CD4-positive, alpha-beta T cell treated with Interleukin-15 for 4 hours (primary cell): ENCODE measurements at regions not wholly inside any gene's neighbourhood (a gene's known extent, or its start where the extent isn't known, plus 50 kb on each side); places are given as distances from the start of the nearest gene placed in this dataset.
"Not testable (repeated sequence)": the region's sequence is repeated elsewhere in the genome, so short reads cannot be mapped to it uniquely, and the experiment has no call there.

Experiments
- DNase-seq: peaks from one replicate; pipeline ENCODE4 v3.0.0-alpha.2; 2020; ENCODE audit warnings: low spot score

DNA sequence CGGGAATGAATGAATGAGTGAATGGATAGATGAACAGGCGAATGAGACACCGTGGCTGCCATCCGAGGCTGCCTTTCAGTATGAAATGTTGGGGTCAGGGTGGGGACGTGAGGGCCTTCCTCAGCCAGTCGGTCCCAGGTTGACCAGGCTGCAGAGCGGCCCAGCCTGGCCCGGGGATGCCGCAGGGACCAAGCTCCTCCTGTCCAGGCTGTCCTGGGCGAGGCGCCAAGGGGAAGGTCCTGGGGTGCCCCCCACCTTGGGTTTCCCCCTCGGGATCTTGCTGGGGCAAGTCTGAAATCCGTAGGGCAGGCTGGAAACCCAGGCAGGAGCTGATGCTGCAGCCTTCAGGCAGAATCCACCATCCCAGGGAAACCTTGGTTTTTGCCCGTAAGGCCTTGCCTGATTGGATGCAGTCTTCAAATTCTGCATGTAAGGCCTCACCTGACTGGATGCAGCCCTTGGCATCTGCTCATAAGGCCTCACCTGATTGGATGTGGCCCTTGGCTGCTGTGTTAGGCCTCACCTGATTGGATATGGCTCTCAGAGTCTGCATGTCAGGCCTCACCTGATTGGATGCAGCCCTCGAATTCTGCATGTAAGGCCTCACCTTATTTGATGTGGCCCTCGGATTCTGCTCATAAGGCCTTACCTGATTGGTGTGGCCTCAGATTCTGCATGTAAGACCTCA is 61.7 kb upstream of the ZNF469 start:
- no peak for DNase-seq

DNA sequence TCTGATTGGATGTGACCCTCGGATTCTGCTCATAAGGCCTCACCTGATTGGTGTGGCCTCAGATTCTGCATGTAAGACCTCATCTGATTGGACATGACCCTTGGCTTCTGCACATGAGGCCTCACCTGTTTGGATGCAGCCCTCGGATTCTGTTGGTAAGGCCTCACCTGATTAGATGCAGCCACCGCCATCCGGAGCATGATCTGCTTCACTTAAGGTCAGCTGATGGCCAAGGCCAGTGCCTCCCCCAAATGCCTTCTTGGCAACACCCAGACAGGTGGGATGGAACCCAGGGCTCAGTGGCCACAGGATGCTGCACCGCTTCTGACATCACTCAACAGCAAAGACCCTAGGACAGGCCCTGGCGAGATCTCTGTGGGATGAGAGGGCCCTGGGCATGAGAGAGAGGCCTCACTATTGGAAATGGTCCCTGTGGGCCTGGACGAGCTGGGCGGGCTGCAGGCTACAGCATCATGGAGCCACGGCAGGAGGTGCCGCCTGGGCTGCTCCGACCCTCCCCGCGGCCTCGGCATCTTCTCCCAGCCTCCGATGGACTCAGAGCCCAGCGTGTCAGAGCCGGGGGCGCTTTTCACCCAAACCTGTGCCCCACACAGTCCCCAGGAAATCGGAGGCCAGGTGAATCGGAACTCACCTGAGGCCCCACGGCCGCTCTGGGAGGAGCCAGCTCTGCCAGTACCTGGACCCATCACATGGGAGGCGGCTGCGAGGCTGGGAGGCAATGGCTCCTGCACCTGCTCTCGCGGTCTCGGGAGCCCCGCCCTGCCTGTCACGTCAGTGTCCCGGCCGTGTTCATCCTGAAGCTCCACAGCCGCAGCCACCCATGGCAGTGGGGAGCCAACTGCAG is 60.9 kb upstream of the ZNF469 start:
- no peak for DNase-seq

GRCh38 chr16:88322500-88322970 is 60.2 kb upstream of the ZNF469 start:
- no peak for DNase-seq

DNA sequence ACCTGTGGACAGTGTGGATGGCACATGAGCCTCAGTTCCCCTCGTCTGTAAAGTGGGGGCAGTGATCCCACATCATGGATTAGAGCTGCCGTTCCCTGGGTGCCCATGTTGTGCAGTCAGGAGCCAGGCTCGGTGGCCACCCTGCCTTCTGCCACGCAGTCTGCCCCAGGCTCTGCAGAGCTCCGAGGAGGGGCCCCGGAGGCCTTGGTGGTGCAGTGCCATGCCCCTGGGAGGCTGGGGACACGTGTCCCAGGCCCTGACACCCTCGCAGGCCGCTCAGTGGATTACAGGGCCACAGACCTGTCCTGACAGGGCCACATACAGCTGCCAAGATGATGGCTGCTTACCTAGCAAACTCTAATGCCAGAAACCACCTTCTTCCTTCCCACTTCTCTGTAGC is 59.7 kb upstream of the ZNF469 start:
- DNase-seq: no peak

GRCh38 chr16:88323546-88324330 is 59.0 kb upstream of the ZNF469 start:
- DNase-seq: no peak

- DNase-seq: no peak
Observed at GRCh38 chr16:88325087-88325750, 57.5 kb upstream of the ZNF469 start.

DNA sequence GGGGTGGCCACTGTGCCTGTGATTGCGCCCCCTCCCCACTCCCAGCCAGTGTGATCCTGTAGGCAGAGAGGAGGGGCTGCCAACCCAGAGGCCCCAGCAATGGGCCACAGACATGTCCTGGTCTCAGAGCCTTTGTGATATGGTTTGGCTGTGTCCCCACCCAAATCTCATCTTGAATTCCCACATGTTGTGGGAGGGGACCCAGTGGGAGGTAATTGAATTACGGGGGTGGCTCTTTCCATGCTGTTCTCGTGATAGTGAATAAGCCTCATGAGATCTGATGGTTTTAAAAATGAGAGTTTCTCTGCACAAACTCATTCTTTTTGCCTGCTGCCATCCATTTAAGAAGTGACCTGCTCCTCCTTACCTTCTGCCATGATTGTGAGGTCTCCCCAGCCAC is 56.8 kb upstream of the ZNF469 start:
- DNase-seq: no peak

DNA sequence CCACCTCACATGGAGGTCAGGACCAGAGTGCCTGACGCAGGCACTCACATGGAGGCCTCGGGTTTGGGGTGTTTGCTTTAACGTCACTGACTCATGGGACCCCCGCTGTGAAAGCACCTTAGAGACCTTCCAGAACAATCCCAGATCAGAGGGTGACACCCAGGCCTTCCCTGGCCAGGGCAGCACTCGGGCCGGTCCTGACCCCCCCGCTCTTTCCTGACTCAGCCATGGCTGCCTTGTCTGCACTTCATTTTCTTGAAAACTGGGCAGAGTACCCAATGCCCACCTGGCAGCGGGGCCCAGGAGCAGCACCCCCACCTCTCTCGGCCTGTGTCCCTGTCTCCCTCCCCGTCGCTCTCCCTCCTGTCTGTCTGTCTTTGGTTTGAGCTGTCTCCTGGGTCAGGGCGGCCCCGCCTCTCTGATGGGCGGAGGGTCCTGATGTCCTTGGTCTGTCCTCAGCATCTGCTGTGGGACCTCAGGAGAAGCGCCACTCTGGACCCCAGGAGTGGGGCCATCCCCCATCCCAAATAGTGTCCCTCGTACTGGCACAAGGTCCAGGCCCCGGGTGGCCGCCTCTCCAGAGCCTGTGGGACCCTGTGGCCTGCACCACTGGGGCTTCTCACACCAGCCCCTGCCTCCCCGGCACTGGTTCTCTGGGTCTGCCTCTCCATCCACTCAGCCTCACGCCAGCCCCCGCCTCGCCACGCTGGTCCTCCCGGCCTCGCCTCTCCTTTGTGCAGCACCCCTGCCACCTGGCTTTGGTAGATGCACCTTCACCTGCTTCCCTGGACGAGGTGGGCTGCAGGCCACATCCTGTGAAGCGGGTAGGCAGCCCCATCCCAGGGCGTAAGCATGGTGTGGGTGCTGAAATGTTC is 55.9 kb upstream of the ZNF469 start:
- DNase-seq: no peak

DNA sequence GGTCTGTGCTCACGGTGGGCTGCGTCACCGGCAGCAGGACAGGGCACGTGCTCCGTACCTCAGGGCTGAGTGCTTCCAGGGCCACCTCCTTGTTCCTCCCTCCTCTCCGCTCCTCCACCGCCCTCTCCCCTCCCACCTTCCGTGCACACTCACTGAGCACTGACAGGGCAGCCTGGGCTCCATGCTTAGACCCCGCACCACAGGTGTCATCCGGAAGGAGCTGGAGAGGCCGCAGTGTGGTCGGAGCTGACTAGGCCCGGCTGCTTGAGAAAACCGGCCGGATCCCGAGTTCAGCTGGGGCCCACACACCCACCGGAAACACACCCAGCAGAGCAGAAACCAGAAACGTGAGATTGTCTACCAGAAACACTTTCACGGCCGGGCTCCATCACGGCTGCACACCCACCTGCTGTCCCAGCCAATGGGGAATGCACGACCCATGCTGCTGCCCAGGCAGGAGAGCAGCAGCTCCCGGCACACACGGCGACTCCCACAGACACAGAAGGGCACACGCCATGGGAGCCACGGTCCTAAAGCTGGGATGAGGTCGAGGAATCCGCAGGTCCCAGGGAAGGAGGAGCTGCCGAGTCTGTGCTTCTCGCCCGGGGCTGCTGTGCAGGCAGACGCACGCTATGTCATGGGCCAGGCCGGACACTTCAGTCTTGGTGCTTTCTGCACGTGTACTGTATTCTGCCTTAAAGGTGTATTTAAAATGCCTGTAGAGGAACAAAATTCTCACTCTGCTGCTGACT is 55.0 kb upstream of the ZNF469 start:
- DNase-seq: no peak

DNA sequence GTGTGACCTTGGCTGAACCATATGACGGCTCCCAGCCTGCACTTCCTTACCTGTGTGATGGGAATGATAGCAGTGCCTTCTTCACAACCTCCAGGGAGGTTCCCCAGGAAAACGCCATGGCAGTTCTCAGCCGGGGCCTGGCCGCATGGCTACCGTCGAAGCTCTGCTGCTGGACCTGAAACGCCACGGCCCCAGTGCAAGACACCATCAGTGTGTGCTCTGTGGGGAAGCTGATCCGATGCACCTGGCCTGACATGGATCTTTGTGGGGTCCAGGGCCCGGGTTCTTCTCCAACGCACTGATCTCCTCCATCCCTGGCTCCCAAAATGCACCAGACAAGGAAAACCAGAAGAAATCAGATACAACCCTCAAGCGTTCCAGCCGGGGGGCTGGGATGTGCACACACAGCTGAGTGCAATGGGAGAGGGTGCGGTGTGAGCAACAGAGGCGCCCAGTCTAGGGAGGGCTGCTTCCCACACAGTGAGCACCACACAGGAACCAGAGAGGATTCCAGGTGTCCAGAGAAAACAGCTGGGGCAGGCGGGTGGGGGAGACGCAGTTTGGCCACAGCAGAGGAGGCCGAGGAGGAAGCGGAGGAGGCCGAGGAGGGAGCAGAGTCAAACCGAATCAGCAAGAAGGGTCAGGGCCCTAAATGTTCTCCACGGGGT is 54.3 kb upstream of the ZNF469 start:
- no peak for DNase-seq

DNA sequence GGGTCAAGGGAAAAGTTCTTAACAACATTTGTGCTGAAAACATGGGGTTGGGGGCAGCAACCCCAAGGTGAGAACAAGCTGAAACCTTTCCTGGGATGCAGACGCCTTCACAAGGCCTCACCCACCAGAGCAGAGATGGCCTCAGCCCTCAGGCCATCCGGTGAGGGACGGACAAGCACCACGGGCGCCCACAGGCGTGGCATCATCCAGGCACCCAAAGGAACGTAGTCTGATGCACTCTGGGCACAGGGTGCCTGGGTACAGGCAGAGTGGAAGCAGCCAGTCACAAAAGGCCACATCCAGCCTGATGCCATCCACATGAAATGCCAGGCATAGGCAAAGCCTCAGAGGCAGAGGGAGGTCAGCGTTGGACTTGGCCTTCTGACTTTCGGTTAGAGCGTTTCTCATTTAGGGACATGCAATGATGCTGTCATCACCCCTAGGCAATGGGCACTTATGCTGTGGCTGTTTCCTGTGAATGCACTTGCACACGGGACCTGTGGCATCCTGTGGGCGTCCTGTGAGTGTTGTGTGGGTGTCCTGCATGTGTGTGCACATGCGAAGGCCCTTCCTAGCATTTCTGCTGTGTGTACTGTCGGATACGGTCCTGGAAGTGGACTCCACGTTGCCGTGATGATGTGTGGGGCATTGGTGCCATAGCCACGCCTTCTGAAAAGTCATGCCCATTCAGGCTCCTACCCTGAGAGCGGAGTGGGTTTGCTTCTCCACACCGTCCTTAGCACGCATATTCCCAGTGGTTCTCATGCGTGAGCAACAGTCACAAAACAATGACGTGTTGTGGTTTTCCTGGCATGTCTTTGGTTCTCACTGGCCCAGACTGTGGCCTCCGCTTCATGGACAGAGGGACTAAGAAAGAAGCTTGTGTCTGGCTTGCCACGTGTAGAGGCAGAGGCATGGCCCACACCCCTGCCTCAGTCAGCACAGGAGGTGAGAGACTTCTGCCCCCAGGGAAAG is 52.7 kb upstream of the ZNF469 start:
- no peak for DNase-seq

DNA sequence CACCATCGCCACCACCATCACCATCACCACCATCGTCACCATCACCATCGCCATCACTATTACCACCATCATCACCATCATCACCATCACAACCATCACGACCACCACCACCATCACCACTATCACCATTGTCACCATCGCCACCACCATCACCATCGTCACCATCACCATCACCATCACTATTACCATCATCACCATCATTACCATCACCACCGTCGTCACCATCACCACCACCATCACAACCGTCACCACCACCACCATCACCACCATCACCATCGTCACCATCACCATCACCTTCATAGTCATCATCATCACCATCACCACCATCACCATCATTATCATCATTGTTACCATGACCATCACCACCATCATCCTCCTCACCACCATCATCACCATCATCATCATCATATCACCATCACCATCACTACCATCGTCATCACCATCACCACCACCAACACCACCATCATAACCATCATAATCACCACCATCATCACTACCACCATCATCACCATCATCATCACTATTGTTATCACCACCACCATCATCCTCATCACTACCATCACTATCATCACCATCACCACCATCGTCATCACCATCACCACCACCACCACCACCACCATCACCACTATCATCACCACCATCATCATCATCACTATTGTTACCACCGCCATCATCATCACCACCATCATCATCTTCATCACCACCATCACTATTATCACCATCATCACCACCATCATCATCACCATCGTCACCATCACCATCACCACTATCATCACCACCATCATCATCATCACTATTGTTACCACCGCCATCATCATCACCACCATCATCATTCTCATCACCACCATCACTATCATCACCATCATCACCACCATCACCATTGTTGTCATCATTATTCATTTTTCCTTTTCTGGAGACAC is 51.5 kb upstream of the ZNF469 start:
- no peak for DNase-seq

DNA sequence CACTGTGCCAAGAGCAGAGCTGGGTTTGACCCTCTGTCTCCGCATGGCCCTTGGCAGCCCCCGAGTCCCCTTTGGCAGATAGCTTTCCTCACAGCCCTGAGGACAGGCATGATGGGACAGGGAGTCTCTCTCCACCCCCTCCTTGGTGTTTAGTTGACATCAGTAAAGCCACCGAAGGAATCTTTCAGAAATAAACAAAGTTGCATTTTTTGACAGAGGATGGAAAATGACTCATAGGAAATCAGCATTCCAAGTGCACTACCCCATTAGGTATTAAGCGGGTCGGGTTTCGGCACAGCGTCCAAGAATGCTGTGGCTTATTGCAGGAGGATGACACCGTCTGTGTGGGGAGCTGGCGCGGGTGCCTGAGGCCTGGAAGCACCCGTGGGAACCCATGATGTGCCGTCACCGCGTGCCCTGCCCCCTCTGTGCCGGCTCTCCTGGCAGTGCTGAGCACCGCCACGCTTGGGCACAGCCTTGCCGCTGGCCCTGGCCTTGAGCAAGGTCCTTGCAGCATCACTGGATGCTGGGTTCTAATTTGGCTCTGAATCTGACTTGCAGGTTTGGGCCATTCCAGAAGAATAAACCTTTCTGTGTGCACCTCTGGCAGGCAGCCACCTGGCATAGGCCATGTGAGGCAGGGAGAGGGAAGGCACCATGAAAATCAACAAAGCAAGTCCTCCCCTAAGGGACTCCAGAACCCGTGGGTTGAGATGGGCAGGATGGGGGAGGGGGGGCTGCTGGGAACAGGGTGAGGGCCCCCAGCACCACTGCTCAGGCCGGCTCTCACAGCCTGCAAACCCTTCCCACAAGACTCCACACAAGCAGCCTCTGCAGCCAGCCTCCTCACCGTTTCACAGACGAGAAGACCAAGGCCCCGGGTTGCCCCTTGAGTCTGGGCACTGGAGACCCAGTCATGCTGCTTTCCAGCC is 50.5 kb upstream of the ZNF469 start:
- no peak for DNase-seq

- DNase-seq: not testable (repeated sequence)
Observed at GRCh38 chr16:88332921-88333825, 49.6 kb upstream of the ZNF469 start.
